Ramos (cell line): ENCODE measurements at regions not wholly inside any gene's neighbourhood (a gene's known extent, or its start where the extent isn't known, plus 50 kb on each side); places are given as distances from the start of the nearest gene placed in this dataset.

ENCODE experiments used
- in situ Hi-C: fragments of 300-500 bp; cut with MboI; formaldehyde crosslinking; loops from one replicate; pipeline ENCODE4 v1.14.3; 2022; ENCODE audit warnings: low sequenced_read_pairs; ENCODE audit not compliant: unreplicated experiment

DNA sequence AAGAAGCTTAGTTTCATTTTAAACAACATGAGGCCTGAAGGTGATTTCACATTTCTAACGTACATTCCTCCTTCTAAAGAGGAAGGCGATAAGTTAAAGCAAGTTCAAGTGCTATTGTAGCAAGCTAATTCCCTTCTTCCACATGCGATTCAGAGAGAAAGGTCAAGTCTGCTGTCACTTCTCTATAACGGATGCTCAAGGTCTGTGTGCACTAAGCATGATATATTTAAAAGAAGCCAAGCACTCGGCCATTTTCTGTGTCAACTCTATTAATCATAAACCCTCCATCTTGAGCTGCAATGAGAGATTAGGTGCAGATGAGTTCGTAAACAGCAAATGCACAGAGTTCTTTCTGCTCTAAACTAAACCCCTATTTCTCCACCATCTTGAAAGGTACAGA is 568.8 kb upstream of the ZFHX3 start:
- in situ Hi-C loops = no loop called here

DNA sequence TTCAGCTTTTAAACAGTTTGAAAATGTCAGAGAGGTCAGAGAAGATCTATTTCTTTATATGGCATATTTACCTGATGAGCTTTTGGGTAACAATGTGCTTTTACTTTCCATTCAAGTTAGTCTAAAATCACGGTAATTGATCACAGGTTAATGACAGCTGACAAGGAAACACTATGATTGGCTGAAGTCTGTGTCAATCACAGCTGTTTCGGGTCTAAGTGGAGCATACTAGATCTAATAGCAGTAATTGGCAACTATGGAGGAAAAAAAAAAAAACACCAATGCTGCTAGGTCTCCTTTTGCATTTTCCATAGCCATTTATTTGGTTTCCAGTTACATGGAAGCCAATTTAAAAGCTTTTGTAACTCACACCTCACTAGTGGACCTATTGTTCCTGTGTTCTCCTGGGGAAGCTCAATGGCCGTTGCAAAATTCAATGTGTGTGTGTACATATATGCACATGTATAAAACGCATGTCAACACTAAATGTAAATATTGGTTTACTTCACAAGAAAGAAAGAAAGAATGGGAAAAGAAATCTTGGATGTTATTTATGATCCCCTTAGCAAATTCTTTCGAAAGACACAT is 568.3 kb upstream of the ZFHX3 start:
- in situ Hi-C loops = no loop called here

DNA sequence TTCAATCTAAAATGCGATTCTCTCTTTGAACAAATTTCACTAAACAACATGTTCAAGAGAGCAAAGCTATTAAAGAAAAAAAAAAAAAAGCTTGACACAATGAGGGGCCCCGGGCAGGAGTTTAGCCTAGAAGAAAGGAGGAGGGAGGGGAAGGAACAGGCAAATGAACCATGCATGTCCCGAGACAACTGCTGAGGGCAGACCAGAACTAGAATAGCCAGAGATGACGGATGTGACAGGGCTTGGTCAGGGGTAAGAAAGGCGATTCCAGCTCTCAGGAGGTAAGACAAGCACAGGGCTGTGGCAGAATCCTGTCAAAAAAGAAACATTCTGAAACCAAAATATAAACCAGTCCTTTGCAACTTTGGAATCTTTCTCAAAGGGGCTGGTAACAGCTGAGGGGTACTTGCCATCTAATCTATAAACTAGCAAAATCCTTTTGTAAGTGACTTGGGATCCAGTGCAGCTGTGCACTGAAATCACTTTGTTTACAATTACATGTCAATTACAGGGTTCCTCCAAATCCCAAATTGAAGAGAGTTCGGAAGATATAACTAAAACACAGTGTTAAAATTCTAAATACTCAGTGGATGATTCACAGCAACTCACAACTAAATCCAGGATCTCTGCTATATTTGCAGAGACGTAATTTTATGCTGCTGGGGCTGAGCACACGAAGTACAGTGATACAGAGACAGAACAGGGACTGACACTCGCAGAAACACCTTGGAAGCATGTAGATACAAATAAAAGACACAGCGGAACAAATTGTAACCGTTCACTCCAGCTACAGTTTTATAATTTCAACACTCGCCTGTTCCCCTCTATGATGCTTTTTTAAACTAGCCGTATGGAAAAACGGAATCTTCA is 567.4 kb upstream of the ZFHX3 start:
- in situ Hi-C loops = no loop called here

DNA sequence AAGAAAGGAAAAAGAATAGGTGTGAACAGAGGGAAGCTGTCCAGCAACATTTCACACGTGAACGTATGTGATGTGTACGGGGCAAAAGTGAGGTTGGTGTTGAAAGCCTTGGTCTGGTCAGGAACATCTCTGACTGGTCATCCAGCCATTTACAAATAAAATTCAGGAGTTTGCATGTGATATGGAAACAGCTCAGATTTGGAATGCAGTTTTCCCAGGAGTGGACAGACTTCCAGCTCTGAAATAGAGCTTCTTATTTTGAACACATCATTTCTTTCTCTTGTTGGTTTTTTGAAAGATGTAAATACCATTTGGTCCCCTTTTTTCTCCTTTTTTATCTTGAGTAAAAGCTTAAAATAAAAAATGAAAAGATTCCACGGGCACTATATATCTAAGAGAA is 566.2 kb upstream of the ZFHX3 start:
- in situ Hi-C loops = no loop called here

DNA sequence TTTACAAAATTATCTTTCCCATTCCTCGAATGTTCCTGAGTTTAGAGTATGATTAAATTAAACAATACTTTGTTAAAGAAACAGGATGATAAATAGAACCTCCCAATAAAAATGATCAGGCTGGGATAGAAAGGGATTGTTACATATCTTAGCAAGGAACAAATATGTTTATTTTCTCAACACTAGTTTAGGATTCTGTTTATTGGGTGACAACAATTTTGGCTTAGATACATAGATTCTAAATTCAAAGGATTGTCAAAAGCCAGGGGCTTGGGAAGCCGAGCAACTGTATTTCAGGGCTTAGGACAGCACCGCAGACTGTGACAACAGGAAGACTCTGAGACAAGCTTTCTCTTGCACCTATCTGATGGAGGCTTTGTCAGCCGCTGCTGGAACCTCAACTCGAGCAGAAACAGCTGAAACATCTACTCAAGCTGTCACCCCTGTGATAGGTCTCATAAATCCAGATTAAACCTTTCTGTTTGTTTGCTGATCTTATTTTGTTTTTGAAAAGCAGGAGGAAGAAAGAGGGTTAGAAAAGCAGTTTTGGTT is 562.8 kb upstream of the ZFHX3 start:
- in situ Hi-C loops = no loop called here

DNA sequence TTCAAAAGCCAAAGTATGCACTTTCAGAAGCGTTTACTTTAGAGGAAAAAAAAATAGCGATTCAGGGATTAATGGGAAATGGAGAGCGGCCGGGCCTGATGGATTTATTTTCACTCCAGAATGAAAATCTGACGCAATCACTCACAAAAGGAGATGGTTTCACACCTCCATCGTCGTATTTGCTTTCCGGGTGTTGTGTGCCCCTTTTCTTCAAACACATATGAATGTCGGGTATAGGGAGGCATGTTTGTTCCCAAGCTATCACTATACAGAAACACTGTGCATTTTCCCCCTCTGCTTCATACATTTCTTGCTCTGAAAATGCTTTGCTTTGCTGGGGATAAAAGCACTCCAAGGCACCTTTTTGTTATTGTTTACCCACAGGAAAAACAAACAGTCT is 562.2 kb upstream of the ZFHX3 start:
- in situ Hi-C loops = no loop called here

DNA sequence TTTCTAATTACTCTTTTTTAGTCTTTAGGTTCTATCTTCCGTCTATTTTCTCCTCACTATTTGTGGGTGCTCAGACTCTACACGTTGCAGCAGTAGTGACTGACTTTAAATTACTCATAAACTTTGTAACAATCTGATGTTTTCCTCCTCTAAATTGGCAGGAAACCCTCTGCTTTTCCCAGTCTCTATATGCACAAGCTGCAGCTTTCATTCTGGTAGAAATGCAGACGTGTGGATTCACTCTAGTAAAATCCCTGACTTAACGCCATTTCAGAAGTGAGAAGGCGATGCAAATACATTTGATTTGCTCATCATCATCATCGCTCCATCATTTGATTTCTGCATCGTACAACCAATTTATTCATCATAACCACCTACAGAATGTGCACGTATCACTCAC is 561.0 kb upstream of the ZFHX3 start:
- in situ Hi-C loops = no loop called here

DNA sequence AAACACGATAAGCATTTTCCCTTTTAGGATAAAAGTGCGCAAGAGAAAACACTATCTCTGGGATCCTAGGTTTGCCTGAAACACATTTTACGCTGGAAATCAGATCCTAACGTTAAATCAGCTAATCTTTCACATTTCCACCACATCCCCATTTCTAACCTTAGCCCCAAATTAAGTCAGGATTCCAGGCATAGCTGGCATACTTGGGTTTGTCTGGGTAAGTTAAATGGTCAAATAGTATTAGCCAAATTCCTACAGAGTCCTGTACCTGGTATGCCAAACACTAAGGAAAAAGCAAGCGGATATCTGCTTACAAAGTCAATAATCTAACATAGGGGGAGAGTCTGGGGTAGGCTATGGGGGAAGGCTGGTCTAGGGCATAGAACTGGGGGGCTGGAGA is 557.4 kb upstream of the ZFHX3 start:
- in situ Hi-C loops = no loop called here

DNA sequence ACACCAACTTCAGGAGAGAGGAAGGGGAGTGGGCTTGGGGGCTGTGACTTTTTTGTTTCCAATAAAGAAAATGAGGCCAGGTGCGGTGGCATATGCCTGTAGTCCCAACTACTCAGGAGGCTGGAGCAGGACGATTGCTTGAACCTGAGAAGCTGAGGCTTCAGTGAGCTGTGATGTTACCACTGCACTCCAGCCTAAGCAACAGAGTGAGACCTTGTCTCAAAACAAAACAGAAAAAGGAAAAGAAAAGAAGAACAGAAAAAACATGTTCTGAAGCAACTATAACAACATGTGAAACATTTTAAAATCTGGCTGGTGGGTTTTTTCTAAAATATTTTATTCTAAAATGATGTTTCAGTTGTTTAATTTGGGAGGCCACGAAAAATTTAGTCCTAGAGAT is 554.0 kb upstream of the ZFHX3 start:
- in situ Hi-C loops = no loop called here

DNA sequence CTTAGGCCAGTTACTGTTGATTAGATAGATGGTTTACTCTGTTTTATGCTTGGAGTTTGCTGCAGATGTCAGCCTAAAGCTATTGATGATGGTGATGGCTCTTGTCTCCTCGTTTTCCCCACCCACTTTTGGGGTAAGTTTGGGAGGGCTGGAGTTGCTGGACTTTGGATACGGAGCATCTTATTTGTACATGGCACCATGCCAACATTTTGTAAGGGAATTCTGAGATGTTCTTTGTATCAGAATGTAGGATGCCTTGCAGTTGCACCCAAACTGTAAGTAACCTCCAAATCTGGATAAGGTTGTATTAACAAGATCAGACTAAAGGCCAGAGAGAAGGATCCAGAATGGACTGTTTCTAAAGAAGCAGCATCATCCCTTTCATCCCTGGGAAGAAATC is 551.9 kb upstream of the ZFHX3 start:
- in situ Hi-C loops = no loop called here

DNA sequence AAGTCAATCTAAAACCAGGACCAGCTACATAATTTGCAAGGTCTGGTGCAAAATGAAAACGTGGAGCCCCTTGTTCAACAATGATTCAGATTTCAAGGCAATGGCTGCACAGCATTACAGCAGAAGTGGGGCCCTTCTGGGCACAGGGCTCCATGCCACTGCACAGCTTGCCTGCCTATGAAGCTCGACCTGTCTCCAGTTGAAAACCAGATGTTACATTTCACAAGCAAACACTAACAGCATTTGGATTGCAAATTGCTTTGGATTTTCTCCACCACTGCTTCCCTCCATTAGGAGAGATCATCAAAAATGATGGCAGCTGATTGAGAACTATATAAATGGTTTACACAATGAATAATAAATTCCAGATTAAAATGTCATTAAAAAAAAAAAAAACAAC is 551.4 kb upstream of the ZFHX3 start:
- in situ Hi-C loops = no loop called here

DNA sequence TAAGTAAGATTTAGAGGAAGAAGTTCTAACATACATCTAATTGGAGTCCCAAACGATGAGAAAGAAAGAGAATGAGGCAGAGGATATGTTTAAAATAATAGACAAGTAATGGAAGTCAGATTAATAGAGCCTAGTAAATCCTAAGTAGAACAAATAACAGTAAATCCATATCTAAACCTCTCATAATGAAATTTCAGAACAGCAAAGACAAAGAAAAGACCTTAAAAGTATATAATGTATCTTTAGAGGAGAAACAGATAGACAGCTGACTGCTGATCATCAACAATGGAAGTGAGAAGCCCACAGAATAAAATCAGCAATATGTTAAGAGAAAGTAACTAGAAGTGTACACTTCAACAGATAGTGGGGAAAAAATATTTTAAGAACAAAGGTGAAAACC is 536.2 kb upstream of the ZFHX3 start:
- in situ Hi-C loops = no loop called here

DNA sequence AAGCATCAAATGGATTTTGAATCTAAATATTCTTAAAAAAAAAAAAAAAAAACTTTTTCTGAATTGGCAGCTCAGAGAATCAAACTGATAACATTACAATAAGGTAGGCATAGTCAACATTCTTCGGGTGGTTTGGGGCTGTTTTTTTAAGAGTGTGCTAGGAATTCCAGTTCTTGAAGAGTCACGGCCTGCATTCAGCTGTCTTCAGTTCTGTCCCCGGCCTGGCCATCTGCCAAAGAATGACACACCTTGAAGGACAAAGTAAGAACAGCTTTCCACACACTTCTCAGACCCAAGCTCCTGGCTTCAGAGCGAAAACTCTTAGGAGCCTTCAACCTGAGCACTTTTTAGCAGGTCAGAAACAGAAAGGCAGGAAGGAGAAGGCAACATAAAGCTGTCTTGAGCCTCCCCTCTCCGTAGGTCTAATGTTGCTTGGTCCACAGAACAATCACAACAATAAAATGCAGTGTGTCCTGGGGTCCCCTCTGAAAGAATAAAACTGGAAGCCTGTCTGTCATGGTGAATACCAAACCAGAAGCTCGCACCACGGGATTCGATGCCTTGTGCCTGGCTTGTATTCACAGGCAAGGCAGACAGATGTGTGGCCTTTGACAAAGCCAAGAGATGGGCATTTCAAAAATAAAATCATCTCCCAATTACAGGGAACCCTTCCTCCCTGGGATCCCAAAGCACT is 524.4 kb upstream of the ZFHX3 start:
- in situ Hi-C loops = no loop called here

DNA sequence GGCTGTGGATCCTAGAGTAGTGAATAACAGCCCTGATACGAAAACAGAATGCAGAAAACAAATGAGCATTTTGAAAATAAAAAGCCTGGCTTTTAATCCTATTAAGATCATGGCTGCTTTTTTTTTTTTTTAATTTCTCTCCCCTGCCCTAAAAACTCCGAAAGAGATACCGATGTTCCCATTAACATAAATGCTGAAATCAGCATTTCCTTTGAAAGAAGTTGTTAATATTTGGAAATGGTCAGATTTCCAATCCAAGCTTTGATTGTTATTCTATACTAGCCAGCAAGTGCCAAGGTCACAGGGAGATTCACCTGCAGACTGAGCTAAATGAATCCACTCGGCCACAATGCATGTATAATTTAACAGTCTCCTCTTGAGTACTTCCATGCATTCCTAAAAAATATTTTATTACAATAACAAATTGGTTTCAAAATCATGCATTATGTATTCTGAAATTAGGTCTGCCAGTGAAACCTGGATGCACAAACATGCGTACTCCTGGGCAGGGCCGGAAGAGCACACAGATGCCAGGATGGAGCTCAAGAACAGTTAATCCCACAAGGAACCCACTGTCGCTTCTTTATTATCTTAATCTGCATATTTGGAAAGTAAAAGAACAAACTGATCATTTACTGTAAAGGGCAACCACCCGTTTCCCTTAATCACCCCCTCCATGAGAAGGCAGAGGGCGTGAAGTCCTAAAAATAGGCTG is 521.5 kb upstream of the ZFHX3 start:
- in situ Hi-C loops = no loop called here

DNA sequence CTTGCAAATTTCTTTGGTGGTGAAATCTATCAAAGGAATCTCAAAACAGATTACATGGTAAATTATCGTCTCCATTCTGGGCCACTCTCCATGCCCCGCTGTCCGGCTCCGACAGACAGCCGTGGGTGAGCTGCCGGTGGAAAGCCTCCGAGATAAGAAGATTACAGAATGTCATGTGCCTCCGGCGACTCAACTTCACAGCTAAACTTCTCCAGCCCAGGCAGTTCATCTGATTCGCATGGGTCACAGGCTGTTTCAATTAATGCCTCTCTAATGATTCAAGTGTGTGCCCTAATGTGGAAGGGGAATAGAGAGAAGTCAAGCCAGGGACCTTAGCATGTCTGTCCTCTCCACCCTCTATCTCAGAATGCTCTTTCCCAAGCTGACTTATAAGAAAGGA is 520.8 kb upstream of the ZFHX3 start:
- in situ Hi-C loops = no loop called here

DNA sequence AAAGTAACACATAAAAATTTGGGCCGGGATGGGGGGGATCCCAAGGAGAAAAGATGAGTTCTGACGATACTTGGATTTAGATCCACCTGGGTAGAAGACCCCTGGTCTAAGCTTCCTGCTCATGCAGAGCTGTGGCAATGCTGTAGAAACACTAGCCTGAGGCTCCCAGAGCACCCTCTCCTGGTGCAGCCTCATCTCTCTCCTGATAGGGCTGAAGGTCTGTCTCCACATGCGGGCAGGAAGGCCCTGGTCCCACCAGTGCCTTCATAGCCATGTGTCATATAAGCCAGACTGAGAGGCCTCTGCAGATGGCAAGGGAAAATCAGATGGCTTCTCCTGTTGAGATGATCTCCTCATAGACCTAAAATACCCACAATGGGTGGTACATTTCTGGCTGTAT is 518.0 kb upstream of the ZFHX3 start:
- in situ Hi-C loops = no loop called here

DNA sequence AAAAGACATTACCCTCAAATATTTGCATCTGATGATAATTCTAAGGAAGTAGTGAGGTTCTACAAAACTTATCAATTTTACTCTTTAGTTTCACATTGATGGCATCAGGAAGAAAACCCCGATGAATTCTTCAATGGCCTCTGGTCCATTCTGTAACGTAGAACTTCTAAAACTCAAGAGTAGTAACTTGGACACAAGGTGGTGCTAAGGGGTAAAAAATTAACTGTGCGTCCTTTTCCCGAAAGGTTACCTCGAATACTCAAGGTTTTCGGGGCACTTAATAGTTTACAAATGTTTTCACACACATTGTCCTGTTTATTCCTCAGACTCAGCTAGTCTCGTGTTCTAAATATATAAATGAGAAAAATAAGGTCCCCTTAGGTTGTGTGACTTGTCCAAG is 517.3 kb upstream of the ZFHX3 start:
- in situ Hi-C loops = no loop called here

DNA sequence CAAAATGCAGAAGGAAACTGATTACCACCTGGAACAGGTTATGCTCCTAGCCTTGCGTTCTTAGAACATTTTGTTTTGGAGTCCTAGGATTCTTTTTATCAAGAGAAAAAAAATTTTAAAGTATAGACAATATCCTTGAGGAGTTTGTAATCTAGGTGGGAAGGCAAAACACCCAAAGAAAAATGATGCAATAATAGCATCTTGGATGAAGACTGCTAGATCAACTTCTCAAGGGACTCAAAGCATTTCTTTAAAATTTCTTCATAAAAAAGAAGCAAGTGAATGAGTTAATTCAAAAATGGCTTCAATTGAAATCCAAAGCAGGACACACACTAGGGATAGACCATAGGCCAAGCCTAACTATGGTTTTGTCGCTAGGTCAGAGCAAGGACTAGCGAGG is 515.8 kb upstream of the ZFHX3 start:
- in situ Hi-C loops = no loop called here

DNA sequence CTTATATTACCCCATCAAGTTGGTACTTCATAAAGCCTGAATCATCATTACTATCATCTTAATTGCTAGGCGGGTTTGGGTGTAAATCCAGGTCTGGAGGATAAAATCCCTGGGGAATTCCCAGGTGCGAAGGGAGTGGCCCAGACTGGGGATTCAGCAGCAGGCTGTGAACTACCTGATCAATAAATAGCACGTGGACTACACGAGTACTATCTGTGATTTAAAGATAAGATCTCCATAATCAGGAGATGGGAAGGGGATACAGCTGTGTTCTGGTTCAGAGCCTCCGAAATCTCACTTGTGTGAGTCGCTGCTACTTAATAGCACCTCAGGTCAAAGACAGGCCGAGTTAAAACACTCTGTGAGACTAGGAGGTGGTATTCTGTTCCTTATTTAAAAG is 512.6 kb upstream of the ZFHX3 start:
- in situ Hi-C loops = no loop called here

DNA sequence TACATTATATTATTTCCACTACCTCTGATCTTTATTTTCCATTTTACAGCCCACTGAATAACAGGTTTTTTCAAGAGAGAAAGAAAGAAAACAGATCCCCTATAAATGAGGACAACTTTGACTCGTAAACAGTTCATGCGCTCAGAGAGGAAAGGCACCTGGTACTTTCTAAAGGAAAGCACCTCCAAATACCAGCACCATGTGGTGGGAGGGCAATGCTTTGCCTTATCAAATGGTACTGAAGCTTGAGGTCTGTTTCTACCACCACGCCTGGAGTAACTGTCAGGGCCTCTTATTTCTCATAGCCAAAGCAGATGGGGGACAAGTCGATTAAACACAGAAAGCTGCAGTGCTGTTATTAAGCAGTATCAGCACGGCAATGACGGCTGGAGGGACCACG is 510.3 kb upstream of the ZFHX3 start:
- in situ Hi-C loops = no loop called here
